Thymus (tissue), 11 donors: ENCODE measurements at regions not wholly inside any gene's neighbourhood (a gene's known extent, or its start where the extent isn't known, plus 50 kb on each side); places are given as distances from the start of the nearest gene placed in this dataset.

Experiments used
- DNase-seq, 9 donors: peaks; one replicate each; pipeline ENCODE4 v3.0.0-alpha.2; 2013; ENCODE audit warnings: low spot score in 9 of 9, low read depth in 6 of 9, missing footprints in 1 of 9
- H3K27ac ChIP-seq, 2 donors: one replicate each; pipeline ENCODE4 v1.5.1; 2013; ENCODE audit warnings: control low read depth in 1 of 2, low read depth in 1 of 2, low read length in 1 of 2, mild to moderate bottlenecking in 1 of 2, moderate library complexity in 1 of 2
- H3K27me3 ChIP-seq, 2 donors: one replicate each; pipeline ENCODE4 v1.5.1; 2013; ENCODE audit warnings: low read length in 1 of 2; ENCODE audit not compliant: control insufficient read depth in 2 of 2, insufficient read depth in 1 of 2
- H3K36me3 ChIP-seq, 2 donors: one replicate each; pipeline ENCODE4 v1.5.1; 2013; ENCODE audit warnings: low read length in 1 of 2, mild to moderate bottlenecking in 1 of 2, moderate library complexity in 1 of 2; ENCODE audit not compliant: control insufficient read depth in 2 of 2, insufficient read depth in 2 of 2
- H3K4me1 ChIP-seq, 2 donors: one replicate each; pipeline ENCODE4 v1.5.1; 2013; ENCODE audit warnings: low read length in 2 of 2; ENCODE audit not compliant: control insufficient read depth in 2 of 2, insufficient read depth in 2 of 2
- H3K4me3 ChIP-seq, 2 donors: one replicate each; pipeline ENCODE4 v1.5.1; 2013; ENCODE audit warnings: low read length in 2 of 2, control low read depth in 1 of 2, mild to moderate bottlenecking in 1 of 2
- H3K9me3 ChIP-seq, 2 donors: one replicate each; pipeline ENCODE4 v1.5.1; 2013; ENCODE audit warnings: low read length in 1 of 2, mild to moderate bottlenecking in 1 of 2; ENCODE audit not compliant: control insufficient read depth in 2 of 2, insufficient read depth in 1 of 2
- WGBS: extraction: QIAGEN DNeasy Blood & Tissue Kit; methylation state at CpG from one replicate; pipeline ENCODE4 v1.1.7; 2013; 5-methylcytosine and 5-hydroxymethylcytosine counted together
- donor health status: healthy.

GRCh38 chr7:7103343-7104313 lies 78.7 kb upstream of the C1GALT1 start:
- no peak overlapping the region for H3K4me3 ChIP-seq
- no peaks in the 10 kb centered on the region for H3K9me3 ChIP-seq
- H3K27ac ChIP-seq = no peak overlapping the region
- H3K4me1 ChIP-seq = no peaks in the 10 kb centered on the region
- no peaks in the 10 kb centered on the region for H3K36me3 ChIP-seq
- WGBS = 82% methylated on average over 29 of the region's 29 CpGs
- peak in 8 of 9 donors; percentile 23 to 78 (median 48) for DNase-seq
- no peaks in the 10 kb centered on the region for H3K27me3 ChIP-seq

- Histone ChIP-seq H3K27ac (no peak overlapping the region), H3K27me3 (no peaks in the 10 kb centered on the region), H3K9me3 (no peaks in the 10 kb centered on the region), H3K4me1 (no peaks in the 10 kb centered on the region), H3K36me3 (no peaks in the 10 kb centered on the region), H3K4me3 (no peak overlapping the region)
- WGBS = 90% methylated on average over 7 of the region's 7 CpGs
- DNase-seq = no peak
These were observed 78.0 kb upstream of the C1GALT1 start for GRCh38 chr7:7104314-7104698.

GRCh38 chr7:7104971-7105370 lies 77.4 kb upstream of the C1GALT1 start:
- WGBS = 96% methylated on average over 5 of the region's 5 CpGs
- Histone ChIP-seq H3K4me1 (no peaks in the 10 kb centered on the region), H3K27ac (no peak overlapping the region)

GRCh38 chr7:7105800-7106582 lies 76.4 kb upstream of the C1GALT1 start:
- no peaks in the 10 kb centered on the region for H3K9me3 ChIP-seq
- DNase-seq = no peak
- 97% methylated on average over 4 of the region's 4 CpGs for WGBS
- H3K27ac ChIP-seq = no peak overlapping the region
- no peaks in the 10 kb centered on the region for H3K36me3 ChIP-seq
- H3K4me3 ChIP-seq = no peak overlapping the region
- no peaks in the 10 kb centered on the region for H3K4me1 ChIP-seq
- H3K27me3 ChIP-seq = no peaks in the 10 kb centered on the region

More at GRCh38 chr7:7104971-7105370, 77.4 kb upstream of the C1GALT1 start:
- no peaks in the 10 kb centered on the region for H3K27me3 ChIP-seq
- no peak overlapping the region for H3K4me3 ChIP-seq
- DNase-seq = no peak
- H3K36me3 ChIP-seq = no peaks in the 10 kb centered on the region
- no peaks in the 10 kb centered on the region for H3K9me3 ChIP-seq

GRCh38 chr7:7108931-7109330 lies 73.4 kb upstream of the C1GALT1 start:
- WGBS = 97% methylated on average over 1 of the region's 1 CpG
- H3K9me3 ChIP-seq = no peaks in the 10 kb centered on the region
- no peak overlapping the region for H3K4me3 ChIP-seq
- no peak for DNase-seq
- H3K4me1 ChIP-seq = no peaks in the 10 kb centered on the region
- no peaks in the 10 kb centered on the region for H3K36me3 ChIP-seq
- no peaks in the 10 kb centered on the region for H3K27me3 ChIP-seq
- H3K27ac ChIP-seq = no peak overlapping the region

GRCh38 chr7:7109934-7110333 lies 72.4 kb upstream of the C1GALT1 start:
- Histone ChIP-seq H3K27ac (no peak overlapping the region), H3K27me3 (no peaks in the 10 kb centered on the region), H3K36me3 (no peaks in the 10 kb centered on the region), H3K4me1 (no peaks in the 10 kb centered on the region), H3K4me3 (no peak overlapping the region), H3K9me3 (no peaks in the 10 kb centered on the region)
- no peak for DNase-seq

- no peak for DNase-seq
- Histone ChIP-seq H3K27me3 (no peaks in the 10 kb centered on the region), H3K27ac (no peak overlapping the region), H3K36me3 (no peaks in the 10 kb centered on the region), H3K9me3 (no peaks in the 10 kb centered on the region), H3K4me1 (no peaks in the 10 kb centered on the region), H3K4me3 (no peak overlapping the region)
These were observed 71.6 kb upstream of the C1GALT1 start for GRCh38 chr7:7110706-7111105.

GRCh38 chr7:7112868-7113267 lies 69.5 kb upstream of the C1GALT1 start:
- no peak for DNase-seq
- WGBS = 94% methylated on average over 1 of the region's 1 CpG
- Histone ChIP-seq H3K9me3 (no peaks in the 10 kb centered on the region), H3K4me3 (no peak overlapping the region), H3K36me3 (no peaks in the 10 kb centered on the region), H3K27me3 (no peaks in the 10 kb centered on the region), H3K27ac (no peak overlapping the region), H3K4me1 (no peaks in the 10 kb centered on the region)

- H3K27ac ChIP-seq = no peak overlapping the region
- 91% methylated on average over 6 of the region's 6 CpGs for whole genome bisulfite sequencing
These were observed 67.6 kb upstream of the C1GALT1 start for GRCh38 chr7:7114575-7115291.

More at GRCh38 chr7:7114575-7115291, 67.6 kb upstream of the C1GALT1 start:
- H3K9me3 ChIP-seq = no peaks in the 10 kb centered on the region
- H3K4me1 ChIP-seq = no peaks in the 10 kb centered on the region
- DNase-seq = no peak
- no peaks in the 10 kb centered on the region for H3K27me3 ChIP-seq
- H3K36me3 ChIP-seq = no peaks in the 10 kb centered on the region
- no peak overlapping the region for H3K4me3 ChIP-seq
